LNCAP (cell line): ENCODE measurements at regions not wholly inside any gene's neighbourhood (a gene's known extent, or its start where the extent isn't known, plus 50 kb on each side); places are given as distances from the start of the nearest gene placed in this dataset.

Experiments used
- CTCF ChIP-seq: fragments of 450-650 bp; IDR thresholded peaks from 2 replicates; pipeline ENCODE4 v1.5.1; 2017; ENCODE audit warnings: mild to moderate bottlenecking

DNA sequence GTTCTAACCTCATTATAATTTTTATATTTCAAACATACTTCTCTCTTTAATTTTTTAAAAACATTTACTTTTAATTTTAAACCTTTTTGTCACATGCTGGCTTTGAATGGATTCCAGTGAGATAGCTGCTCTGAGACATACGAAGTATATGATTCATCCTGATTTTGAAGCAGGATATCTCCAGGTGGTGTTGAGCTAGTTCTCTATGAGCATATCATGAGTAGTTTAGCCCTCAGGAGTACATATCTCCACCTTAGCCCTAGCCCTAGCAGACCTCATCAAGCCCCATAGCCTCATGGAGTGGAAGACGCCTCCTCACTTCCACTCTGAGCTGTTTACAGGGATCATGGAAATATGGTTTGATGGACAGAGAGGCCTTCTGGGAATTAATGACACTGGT is 183.2 kb upstream of the C21orf91 start:
- no peak for TF ChIP-seq CTCF

- TF ChIP-seq CTCF = no peak
These were observed 182.0 kb upstream of the C21orf91 start for GRCh38 chr21:18000981-18001686.

DNA sequence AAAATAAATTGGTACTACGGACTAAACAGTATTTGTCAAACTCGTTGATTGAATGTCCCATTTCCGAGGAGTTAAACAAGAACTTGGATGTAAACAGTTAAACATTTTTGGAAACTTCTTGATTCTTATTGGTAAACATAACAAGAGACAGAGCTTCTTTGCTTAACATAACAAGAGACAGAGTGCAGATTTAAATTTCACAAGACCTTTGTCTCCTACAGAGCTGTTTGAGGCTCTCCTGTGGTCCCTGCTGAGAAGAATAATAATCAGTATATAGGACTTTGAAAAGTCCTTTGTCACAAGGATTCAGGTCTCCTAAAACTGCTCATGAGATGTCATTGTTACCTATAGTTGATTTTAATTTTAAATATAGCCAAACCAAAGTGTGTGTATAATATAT is 170.6 kb upstream of the C21orf91 start:
- TF ChIP-seq CTCF = no peak

- TF ChIP-seq CTCF = no peak
These were observed 168.9 kb upstream of the C21orf91 start for GRCh38 chr21:17988102-17988437.

GRCh38 chr21:17987382-17988101 is 168.4 kb upstream of the C21orf91 start:
- no peak for TF ChIP-seq CTCF

- TF ChIP-seq CTCF = no peak
These were observed 162.0 kb upstream of the C21orf91 start for GRCh38 chr21:17981060-17981740.

GRCh38 chr21:17979763-17980162 is 160.6 kb upstream of the C21orf91 start:
- no peak for TF ChIP-seq CTCF
